ENCODE measurements at regions not wholly inside any gene's neighbourhood (a gene's known extent, or its start where the extent isn't known, plus 50 kb on each side); places are given as distances from the start of the nearest gene placed in this dataset.
A peak's percentile ranks its signal among the peaks of the same experiment; 100 is the strongest.

DNA sequence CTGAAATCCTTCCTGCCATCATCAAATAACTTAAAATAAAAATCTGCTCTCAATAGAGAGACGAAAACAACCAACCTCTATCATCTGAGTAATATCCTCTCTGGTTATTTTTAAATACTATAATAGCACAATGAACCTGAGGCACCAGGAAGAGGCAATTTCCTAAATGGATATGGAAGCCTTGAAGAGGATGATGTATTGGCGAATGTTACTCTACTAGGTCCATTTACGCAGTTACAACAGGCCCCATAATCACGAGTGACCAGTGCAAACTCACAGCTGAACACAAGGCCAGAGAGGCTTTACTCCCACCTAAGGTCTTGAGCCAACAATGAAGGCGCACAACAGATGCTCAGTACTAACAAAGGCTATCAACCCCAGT, 678.8 kb upstream of the NR3C2 start:
- DNase-seq (ENCODE audit: low read depth): no peak

DNA sequence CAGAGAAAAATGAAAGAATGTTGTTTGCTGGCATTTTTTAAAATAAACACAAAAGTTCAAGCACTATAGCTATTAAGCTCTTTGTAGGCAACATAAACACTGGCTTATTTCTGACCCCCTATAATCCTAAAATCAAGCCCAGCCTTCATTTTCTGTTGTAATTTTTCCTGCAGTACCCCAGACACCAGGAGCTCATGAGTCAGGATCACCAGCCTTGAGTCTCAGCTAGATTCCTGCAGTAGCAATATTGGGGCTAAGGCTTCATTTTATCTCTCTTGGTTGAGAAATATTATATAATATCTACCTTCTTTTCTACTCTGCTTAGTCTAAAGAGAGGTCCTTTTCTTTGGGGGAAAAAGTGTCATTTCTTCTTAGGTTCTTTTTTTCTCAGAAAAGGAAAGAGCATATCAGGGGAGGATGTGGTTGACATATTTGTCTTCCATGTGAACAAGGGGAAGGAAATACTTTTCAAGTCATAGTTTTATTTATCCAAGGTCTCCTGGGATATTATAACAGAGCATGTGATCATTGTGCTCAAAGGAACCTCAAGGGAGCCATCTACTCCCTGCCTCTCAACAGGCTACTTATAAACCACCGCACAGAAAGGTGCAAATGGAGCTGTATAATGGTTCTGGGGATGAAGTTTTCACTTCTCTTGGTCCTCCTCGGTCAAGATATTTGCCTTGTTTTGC, 678.3 kb upstream of the NR3C2 start:
- DNase-seq (ENCODE audit: low read depth): peak; percentile 24

DNA sequence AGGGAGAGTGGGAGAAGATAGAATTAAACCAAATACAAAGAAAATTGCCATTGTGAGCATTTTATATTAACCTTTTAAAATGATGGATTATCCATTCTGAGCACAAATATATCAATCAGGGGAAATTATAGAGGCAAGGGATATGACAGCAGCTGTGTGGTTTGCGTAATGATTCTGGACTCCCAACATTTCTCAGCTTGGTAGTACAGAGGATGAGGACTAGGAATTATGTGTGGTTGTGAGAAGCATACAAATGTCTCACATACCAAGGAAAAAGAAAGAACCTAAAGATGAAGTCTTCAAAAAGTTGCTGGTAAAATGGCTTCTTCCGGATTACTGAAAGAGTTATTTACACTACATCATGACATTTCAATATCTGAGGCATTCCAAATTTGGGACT, 674.6 kb upstream of the NR3C2 start:
- DNase-seq (ENCODE audit: low read depth): no peak

DNA sequence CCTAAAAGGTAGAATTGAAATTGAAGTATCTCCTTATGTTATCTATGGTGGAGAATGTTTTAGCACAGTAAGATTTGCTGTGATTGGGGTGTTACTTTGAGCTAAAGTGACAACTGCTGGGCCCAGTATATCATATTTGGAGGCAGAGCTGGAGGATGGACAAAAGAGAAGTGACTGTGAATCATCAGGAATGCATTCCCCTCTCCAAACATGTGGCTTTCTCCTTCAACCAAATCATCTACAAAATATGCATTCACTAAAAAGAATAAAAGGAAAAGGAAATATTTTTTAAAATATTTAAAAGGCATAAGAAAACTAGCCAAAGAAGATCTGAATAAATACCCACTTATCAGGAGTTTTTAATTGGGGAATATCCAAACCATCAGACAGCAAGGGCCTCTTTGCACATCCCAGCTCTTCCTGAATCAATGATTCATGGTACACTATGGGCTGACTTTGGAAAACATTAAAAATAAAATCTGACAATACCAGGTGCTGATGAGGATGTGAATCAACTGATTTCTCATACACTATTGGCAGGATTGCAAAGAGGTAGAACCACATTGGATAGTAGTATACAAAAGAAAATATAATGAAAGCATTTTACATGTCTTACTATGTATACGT, 671.7 kb upstream of the NR3C2 start:
- peak; percentile 81 for DNase-seq (ENCODE audit: low read depth)

DNA sequence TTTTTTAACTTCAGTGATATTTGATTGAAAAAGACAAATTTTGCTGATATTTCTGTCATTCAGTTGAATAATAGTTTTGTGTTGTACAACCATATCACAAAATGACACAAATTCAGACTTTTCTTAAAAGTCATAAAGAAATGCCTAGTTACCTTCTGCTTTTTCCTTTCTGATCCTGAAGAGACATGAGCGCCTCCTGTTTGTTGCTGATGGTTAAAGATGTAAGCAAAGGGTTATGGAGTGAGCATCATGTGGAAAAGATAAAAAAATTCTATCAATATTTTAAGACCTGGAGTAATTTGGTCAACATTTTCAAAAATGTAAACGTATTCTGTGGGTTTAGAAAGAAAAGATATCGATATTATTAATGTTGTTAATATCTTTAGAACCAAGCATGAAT, 669.9 kb upstream of the NR3C2 start:
- no peak for DNase-seq (ENCODE audit: low read depth)

DNA sequence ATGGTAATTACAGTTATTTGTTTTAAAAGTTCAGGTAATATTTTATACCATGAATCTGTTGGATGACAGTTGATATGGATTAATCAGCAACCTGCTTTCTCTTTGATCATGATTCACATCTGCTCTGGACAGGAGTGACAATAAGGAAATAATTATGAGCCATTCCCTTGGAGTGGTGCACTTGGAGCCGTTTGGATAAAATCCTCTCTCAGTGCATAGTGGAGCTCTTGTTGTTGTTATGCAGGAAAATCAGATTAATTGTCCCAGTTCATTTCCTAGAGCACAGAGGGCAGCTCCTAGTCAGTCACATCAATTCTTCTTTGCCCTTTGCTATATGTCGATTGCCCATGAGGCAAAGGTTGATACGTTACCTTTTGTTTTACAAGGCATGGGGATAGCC, 668.3 kb upstream of the NR3C2 start:
- no peak for DNase-seq (ENCODE audit: low read depth)

DNA sequence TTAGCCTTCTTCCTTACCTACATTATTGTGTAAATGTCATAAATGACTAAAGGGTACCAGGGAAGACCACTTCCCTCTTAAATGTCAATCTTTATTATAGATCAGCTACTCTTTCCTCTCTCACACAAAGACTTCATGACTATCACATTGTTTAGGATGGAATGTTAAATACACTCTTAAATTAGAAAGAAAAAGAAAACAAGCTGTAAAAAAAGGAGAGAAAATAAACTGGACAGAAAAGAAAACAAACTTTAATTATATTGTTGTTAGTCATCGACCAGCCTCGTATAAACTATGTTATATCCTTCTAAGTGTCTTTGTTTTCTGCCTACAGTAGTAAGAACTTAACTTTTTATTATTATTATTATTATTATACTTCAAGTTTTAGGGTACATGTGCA, 666.4 kb upstream of the NR3C2 start:
- DNase-seq (ENCODE audit: low read depth): peak; percentile 12

DNA sequence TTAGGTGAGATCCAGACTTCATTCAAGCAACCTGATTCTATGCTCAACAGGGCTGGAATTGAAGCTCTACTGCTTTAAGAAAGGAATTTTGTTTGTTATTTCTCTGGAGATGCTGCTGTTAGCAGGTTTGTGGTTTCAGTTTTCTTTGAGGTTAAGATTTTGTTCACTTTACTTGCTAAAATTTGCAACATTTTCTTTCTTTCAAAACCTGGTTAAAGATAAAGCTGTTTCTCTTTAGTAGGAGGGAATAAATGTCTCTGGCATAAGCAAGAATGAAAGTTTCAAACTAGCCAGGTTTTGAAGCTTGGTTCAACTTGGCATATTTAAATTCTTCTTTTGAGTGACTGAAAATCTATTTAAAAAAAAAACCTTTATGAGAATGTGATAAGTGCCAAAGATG, 660.6 kb upstream of the NR3C2 start:
- no peak for DNase-seq (ENCODE audit: low read depth)

DNA sequence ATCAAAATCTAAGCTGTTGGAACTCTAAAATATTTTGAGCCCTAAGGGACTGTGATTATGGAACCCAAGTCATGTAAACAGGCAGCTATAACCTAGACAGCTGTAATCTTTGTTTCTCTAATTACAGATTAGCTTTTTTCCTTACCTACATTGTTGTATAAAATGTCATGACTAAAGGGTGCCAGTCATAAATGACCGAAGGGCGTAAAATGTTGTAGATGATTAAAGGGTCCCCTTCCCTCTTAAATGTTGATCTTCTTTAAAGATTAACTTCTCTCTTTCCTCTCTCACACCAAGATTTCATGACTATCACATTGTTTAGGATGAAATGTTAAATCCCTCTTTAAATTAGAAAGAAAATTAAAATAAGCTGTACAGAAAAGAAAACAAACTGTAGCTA, 659.4 kb upstream of the NR3C2 start:
- no peak for DNase-seq (ENCODE audit: low read depth)

DNA sequence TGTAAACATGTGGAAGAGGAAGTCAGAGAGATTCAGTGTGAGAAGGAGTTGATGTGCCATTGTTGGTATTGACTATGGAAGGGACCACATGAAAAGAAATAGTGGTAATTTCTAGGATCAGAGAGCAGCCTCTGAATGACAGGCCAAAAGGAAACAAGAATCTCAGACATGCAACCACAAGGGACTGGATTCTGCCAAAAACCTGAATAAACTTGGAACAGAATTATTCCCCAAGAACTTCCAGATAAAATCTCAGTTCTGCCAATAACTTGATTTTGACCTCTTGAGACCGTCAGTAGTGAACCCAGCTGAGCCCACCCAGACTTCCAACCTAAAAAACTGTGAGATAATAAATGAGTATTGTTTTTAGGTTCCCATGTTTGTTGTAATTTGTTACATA, 653.6 kb upstream of the NR3C2 start:
- DNase-seq (ENCODE audit: low read depth): no peak

DNA sequence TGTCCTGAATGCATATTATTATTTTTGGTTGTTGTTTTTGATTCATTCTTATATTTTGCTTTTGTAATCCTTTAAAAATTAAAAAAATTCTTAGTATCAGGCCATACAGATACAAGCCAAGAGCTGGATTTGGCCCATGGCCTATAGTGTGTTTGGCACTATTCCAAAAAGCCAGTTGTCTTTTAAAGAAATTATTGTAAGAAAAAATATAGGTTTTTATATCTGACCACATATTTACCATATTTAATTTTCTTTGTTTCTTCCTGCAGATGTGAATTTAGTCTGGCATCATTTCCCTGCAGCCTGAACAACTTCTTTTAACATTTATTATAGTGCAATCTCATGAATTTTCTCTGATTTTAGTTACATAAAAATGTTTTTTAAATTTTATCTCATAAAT, 652.8 kb upstream of the NR3C2 start:
- DNase-seq (ENCODE audit: low read depth): no peak

DNA sequence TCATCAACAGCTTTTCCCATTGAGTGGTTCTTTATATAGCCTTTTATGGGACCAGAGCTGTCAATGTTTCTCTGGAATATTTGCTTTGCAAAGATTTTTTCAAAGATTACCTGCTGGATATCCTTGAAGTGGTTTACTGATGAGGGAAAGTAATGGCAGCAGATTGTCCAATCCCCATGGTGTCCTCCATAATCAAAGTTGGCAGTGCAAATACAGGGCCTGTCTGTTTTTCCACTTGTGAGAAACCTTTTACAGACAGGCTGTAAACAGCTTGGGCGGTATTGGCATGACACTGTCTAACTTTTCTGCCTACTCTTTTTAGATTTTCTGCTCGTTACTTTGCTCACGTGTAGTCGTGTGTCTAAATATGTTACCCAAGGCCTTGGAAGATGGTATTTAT, 641.9 kb upstream of the NR3C2 start:
- DNase-seq (ENCODE audit: low read depth): no peak

DNA sequence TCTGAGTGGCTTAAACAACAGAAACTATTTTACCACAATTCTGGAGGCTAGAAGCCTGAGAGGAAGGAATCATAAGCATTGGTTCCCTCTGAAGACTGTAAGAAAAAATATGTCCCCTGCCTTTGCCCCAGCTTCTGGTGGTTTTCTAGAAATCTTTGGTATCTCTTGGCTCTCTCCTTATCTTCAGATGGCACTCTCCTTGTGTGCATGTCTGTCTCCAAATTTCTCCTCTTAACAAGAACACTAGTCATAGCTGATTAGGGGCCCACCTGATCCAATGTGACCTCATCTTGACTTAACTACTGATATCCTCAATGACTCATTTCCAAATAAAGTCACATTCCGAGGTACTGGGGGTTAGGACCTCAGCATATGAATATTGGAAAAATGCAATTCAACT, 635.0 kb upstream of the NR3C2 start:
- DNase-seq (ENCODE audit: low read depth): peak; percentile 36

DNA sequence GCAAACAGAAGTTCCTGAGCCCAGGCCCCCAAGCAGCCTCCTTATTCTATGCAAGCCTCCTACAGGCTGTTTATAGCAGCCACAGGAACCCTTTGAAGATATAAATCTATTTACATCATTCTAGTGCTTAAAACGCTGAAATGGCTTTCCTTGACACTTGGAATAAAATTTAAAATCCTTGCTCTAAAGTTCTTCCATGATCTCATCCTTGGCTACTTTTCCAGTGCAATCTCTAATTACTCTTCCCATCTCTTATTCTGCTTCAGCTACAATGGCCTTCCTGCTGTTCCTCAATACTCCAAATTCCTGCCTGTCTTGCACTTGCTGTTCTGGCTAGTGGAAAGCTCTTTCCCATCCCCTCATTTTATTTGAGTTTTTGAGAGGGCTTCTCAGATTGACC, 634.2 kb upstream of the NR3C2 start:
- no peak for DNase-seq (ENCODE audit: low read depth)

DNA sequence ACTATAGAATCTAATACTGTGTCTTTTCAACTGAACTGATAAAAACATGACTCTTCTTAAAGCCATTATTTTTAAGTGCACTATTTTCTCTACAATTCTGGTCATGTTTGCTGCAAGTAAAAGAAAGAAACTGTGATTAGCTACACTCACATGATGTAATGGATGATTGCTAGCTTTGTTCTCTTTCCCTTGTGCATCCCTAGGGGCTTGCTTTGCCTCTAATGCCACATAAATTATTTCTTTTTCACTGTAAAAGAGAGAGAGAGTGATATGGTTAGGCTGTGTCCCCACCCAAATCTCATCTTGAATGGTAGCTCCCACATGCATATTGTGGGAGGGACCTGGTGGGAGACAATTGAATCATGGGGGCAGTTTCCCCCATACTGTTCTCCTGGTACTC, 630.2 kb upstream of the NR3C2 start:
- no peak for DNase-seq (ENCODE audit: low read depth)

DNA sequence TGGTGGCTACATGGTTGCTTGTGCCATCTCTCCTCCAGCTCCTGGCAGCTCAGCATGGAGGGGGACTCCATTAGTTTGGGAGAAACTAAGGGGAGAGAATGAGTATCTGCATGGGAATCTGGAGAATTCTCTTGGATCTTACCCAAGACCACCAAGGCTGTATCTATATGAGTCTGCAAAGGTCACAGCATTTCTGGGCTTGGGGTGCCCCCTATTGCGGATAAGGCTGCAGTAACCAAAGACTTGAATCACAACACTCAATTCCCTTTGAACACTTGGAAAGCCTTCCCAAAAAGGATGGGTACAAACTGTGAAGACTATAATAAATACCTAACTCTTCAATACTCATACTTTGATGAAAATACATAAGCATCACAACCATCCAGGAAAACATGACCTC, 623.5 kb upstream of the NR3C2 start:
- DNase-seq (ENCODE audit: low read depth): no peak

DNA sequence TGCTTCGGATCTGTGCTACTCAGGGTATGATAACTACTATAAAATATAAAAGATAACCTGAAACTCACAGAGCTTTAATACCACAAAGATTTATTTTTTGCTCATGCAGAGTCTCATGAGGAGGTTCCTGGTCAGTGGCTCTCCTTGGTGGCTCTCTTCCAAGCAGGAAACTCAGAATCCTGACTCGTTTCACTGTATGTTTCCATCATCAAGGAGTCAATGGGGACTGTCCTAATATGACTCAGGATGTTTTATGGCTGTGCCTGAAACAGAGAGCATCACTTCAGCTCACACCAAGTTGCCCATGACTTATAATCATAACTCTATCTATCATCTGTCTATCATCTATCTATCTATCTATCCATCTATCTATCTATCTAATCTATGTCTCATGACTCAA, 620.8 kb upstream of the NR3C2 start:
- DNase-seq (ENCODE audit: low read depth): peak; percentile 6

DNA sequence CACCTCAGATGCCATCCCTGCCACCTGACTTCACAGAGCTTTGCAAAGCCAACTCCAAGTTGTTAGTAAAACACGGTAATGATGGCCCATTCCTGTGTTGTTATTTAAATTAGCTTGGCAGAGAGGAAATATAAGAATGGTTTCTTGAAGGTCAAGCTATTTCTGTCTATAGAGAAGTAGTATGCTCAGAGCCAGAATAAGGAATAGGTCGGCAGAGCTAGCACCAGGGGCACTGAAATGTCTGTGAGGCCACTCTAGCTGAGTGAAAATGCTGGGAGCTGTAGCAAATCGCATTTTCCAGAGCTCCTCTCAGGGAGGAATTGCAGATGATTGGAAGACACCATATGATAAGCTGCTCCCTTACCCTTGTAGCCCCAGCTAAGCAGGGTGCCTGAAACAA, 615.4 kb upstream of the NR3C2 start:
- no peak for DNase-seq (ENCODE audit: low read depth)

DNA sequence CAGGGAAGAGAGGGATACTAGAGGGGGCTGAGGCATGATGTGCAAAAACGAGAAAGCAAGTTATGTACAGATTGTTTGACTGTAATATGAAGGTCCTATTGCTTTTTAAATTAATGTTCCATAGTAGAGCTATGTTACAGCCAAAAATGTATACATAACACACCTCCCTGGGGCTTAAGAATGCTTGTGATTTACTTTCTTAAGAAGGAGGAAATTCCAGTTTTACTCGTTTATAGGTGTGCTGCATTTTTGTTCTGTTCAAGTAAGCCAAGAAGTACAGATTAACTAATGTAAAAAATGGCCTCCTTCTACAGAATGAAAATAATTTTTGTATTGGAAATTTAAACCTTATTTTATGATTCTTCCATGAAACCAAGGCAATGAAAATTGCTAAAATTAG, 614.4 kb upstream of the NR3C2 start:
- no peak for DNase-seq (ENCODE audit: low read depth)

DNA sequence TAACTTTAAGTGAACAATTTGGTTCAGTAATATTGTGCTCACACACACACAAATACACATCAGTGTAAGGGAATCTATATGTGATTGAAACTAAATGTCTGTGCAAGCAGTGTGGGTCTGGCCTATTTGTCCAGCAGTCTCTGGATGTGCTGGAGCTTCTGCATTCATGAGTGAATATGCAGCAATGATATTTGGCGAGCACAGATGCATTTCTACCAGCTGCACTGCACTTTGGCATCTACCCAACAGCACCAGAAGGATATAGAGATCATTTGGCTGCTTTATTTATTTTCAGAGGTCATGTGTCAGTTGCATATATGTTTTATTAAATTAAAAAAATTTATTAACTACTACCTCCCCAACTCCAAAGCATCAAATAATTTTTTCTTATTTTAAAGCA, 613.4 kb upstream of the NR3C2 start:
- DNase-seq (ENCODE audit: low read depth): no peak

DNA sequence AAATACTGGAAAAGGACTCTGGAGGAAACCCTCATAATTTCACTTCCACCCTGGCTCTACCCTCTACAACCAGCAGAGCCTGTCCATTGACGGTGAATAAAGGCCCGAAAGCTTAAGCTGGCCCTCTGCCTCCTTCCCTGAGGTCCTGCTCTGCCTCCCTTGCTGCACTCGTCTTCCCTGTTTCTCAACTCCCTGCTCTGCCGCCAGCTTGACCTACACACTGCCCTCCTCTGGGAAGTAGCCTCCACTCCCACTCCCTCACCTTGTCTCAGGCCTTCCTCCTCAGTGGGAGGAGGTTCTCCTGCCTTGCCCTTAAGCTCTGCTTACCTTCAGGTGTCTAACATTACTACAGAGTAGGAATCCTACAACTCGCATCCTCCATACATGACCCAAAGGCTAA, 608.6 kb upstream of the NR3C2 start:
- DNase-seq (ENCODE audit: low read depth): no peak

DNA sequence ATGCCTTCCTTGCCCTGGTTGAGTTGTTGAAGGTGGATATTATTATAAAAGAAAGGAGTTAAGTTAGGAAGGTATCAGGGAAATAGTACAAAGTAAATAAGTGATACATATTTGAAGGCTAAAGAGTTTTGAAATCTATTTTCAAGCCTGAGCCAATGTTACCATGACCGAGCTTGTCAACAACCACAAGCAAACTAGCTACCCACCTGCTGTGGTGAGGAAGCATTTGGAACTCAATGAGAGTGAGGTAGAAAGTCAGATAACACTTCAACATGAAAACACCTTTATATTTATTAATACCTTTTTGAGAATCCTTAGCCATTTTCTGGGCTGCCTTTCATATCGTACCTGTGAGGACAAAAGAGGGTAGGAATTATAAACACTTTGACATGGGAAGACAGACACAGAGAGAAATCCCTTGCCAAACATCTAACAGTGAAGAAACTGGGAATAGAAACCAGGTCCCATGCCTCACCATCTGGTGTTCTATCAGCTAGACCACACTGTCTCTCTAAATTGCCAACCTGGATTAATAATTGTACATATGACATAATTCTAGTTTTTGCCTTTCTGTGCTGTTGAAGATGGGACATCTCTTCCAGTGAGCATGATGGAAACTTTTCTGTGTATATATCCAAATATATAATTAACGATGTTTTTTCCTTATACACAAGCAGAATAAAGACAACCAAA, 606.4 kb upstream of the NR3C2 start:
- DNase-seq (ENCODE audit: low read depth): no peak

DNA sequence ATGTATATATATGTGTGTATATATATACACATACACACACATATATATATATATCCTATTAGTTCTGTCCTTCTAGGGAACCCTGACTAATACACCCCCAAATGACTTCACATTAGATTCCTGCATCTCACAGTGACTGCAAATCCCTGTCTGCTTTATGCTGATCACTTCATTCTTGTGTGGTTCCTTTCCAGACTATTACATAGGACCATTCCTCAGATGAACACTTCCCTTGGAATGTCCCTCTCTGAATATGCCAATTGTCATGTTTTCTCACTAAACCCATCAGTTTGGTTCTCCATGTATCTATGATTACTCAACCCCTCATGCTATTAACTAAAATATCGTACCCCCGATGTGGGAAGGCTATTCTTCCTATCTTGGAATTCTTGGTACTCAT, 605.2 kb upstream of the NR3C2 start:
- no peak for DNase-seq (ENCODE audit: low read depth)

DNA sequence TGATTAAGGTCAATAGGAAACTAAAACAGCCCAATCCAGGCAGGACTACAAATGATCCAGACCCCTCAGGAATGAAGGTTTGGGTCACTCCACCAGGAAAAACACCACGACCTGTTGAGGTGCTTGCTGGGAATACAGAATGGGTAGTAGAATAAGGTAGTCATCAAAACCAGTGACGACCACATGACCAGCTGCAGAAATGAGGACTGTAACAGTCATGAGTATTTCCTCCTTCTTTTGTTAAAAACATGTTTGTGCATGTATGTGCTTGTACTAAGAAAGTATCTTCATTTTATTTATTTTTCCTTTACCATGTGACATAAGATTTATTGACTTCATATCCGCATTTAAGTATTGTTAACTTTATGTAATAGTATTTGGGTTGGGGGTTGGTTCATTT, 603.5 kb upstream of the NR3C2 start:
- DNase-seq (ENCODE audit: low read depth): no peak
